ENCODE measurements at regions not wholly inside any gene's neighbourhood (a gene's known extent, or its start where the extent isn't known, plus 50 kb on each side); places are given as distances from the start of the nearest gene placed in this dataset.

GRCh38 chr2:220531216-220531615, 903.8 kb downstream of the SLC4A3 start (continued):
- TF ChIP-seq ZNF623 (tag by site-specific recombination; IDR thresholded peaks at IDR 0.05) = no peak
- no peak for TF ChIP-seq WT1 (tag by site-specific recombination; IDR thresholded peaks at IDR 0.05)

GRCh38 chr2:220533485-220533884, 906.1 kb downstream of the SLC4A3 start:
- no peaks in the 10 kb centered on the region for H3K36me3 ChIP-seq (ENCODE audit: control insufficient read depth in 2 of 2, insufficient read depth in 1 of 2, low read length in 2 of 2)
- TF ChIP-seq OSR2 (tag by site-specific recombination; IDR thresholded peaks at IDR 0.05) (peak; percentile 51), TRIM28 (IDR thresholded peaks at IDR 0.05; ENCODE audit: borderline replicate concordance, low read length) (peak; percentile 72; the same call in 1 of the 2 replicates), SETDB1 (IDR thresholded peaks at IDR 0.05; ENCODE audit: insufficient read length, low read length) (peak; percentile 88), INSM2 (tag by site-specific recombination; IDR thresholded peaks at IDR 0.05) (no peak)
- CTCF ChIA-PET = interaction anchor here (0.6 to 1.2 kb wide), 6 partner anchors 9 to 571 kb away, joined by 3 to 4 read pairs (median 3); no protein-coding TSS in a partner anchor
- no peaks in the 10 kb centered on the region for H3K9me3 ChIP-seq (ENCODE audit: control insufficient read depth, insufficient read depth, low read depth, low read length)
- no peaks in the 10 kb centered on the region for H3K4me1 ChIP-seq (ENCODE audit: control insufficient read depth, insufficient read depth, low read length)
- H3K4me3 ChIP-seq (ENCODE audit: low read depth, low read length) = no peak overlapping the region
- POLR2A ChIA-PET = no interaction called here
- no peak overlapping the region for H3K27ac ChIP-seq (ENCODE audit: extremely low read depth, low read depth, low read length)

- H3K4me1 ChIP-seq (ENCODE audit: control insufficient read depth, insufficient read depth, low read length) = no peaks in the 10 kb centered on the region
- TF ChIP-seq ZNF449 (tag by site-specific recombination; IDR thresholded peaks at IDR 0.05) (peak; percentile 38), GFI1B (tag by site-specific recombination; IDR thresholded peaks at IDR 0.05) (no peak)
- POLR2A ChIA-PET = no interaction called here
- CTCF ChIA-PET = no interaction called here
- no peaks in the 10 kb centered on the region; the same call in 1 of the 2 replicates for H3K9me3 ChIP-seq (ENCODE audit: control insufficient read depth, insufficient read depth, low read depth, low read length)
- H3K4me3 ChIP-seq (ENCODE audit: low read depth, low read length) = no peak overlapping the region
- no peak overlapping the region for H3K27ac ChIP-seq (ENCODE audit: extremely low read depth, low read depth, low read length)
- no peaks in the 10 kb centered on the region for H3K36me3 ChIP-seq (ENCODE audit: control insufficient read depth in 2 of 2, insufficient read depth in 1 of 2, low read length in 2 of 2)
Measured at GRCh38 chr2:220539481-220539880, 912.1 kb downstream of the SLC4A3 start.

- CTCF ChIA-PET = interaction anchor here (0.5 kb wide), 1 partner anchor 588 kb away, joined by 3 read pairs; no protein-coding TSS in a partner anchor
- Histone ChIP-seq H3K27ac (ENCODE audit: extremely low read depth, low read depth, low read length) (no peak overlapping the region), H3K9me3 (ENCODE audit: control insufficient read depth, insufficient read depth, low read depth, low read length) (no peaks in the 10 kb centered on the region; the same call in 1 of the 2 replicates), H3K4me1 (ENCODE audit: control insufficient read depth, insufficient read depth, low read length) (no peaks in the 10 kb centered on the region), H3K4me3 (ENCODE audit: low read depth, low read length) (no peak overlapping the region), H3K36me3 (ENCODE audit: control insufficient read depth in 2 of 2, insufficient read depth in 1 of 2, low read length in 2 of 2) (no peaks in the 10 kb centered on the region)
- TF ChIP-seq EGR2 (tag by site-specific recombination; IDR thresholded peaks at IDR 0.05; ENCODE audit: low read depth) = no peak
- TF ChIP-seq ATF2 (tag by site-specific recombination; IDR thresholded peaks at IDR 0.05; ENCODE audit: low read depth) = 0 out of 2 replicates have a peak, but pooled peaks have one; percentile 21
- no peak for TF ChIP-seq ZNF19 (tag by site-specific recombination; IDR thresholded peaks at IDR 0.05; ENCODE audit: low read depth)
- POLR2A ChIA-PET = no interaction called here
Measured at GRCh38 chr2:220544049-220544448, 916.6 kb downstream of the SLC4A3 start.

- H3K27ac ChIP-seq (ENCODE audit: extremely low read depth, low read depth, low read length) = no peak overlapping the region
- no peak for TF ChIP-seq ZNF302 (tag by site-specific recombination; IDR thresholded peaks at IDR 0.05; ENCODE audit: low read depth)
- TF ChIP-seq ZBTB8A (tag by site-specific recombination; IDR thresholded peaks at IDR 0.05) = no peak
- no peak for TF ChIP-seq ZNF843 (tag by site-specific recombination; IDR thresholded peaks at IDR 0.05)
- no peak for TF ChIP-seq ZNF362 (tag by site-specific recombination; IDR thresholded peaks at IDR 0.05)
- TF ChIP-seq ZNF280C (tag by site-specific recombination; IDR thresholded peaks at IDR 0.05) = no peak
- TF ChIP-seq KLF1 (tag by site-specific recombination; IDR thresholded peaks at IDR 0.05) = no peak
Measured at GRCh38 chr2:220550995-220551700, 923.7 kb downstream of the SLC4A3 start.

More at GRCh38 chr2:220550995-220551700, 923.7 kb downstream of the SLC4A3 start:
- CTCF ChIA-PET = no interaction called here
- Histone ChIP-seq H3K36me3 (ENCODE audit: control insufficient read depth in 2 of 2, insufficient read depth in 1 of 2, low read length in 2 of 2) (no peaks in the 10 kb centered on the region), H3K4me3 (ENCODE audit: low read depth, low read length) (no peak overlapping the region), H3K9me3 (ENCODE audit: control insufficient read depth, insufficient read depth, low read depth, low read length) (no peaks in the 10 kb centered on the region), H3K4me1 (ENCODE audit: control insufficient read depth, insufficient read depth, low read length) (no peaks in the 10 kb centered on the region)
- POLR2A ChIA-PET = no interaction called here
